Right atrium auricular region (tissue), 2 donors: ENCODE measurements at regions not wholly inside any gene's neighbourhood (a gene's known extent, or its start where the extent isn't known, plus 50 kb on each side); places are given as distances from the start of the nearest gene placed in this dataset.
A peak's percentile ranks its signal among the peaks of the same experiment; 100 is the strongest.

Experiments used
- DNase-seq: peaks from one replicate; pipeline ENCODE4 v3.0.0-alpha.2; 2019; ENCODE audit warnings: low spot score
- H3K27ac ChIP-seq, 2 donors: fragments of 200-600 bp; sonication (generic); 1 replicate in 1 of 2; 2 replicates in 1 of 2; pipeline ENCODE4 v1.5.1; 2016 to 2019
- H3K27me3 ChIP-seq, 2 donors: fragments of 200-600 bp; sonication (generic); one replicate each; pipeline versions ENCODE4 v1.5.1 to v1.6.0; 2017 to 2019
- H3K36me3 ChIP-seq: fragments of 200-600 bp; sonication (generic); one replicate; pipeline ENCODE4 v1.5.1; 2016
- H3K4me1 ChIP-seq, 2 donors: fragments of 200-600 bp; sonication (generic); one replicate each; pipeline versions ENCODE4 v1.5.1 to v1.6.0; 2017 to 2019
- H3K4me3 ChIP-seq, 2 donors: fragments of 200-600 bp; sonication (generic); 1 replicate in 1 of 2; 2 replicates in 1 of 2; pipeline ENCODE4 v1.5.1; 2017 to 2019; ENCODE audit warnings: mild to moderate bottlenecking in 1 of 2, moderate library complexity in 1 of 2
- H3K9me3 ChIP-seq, 2 donors: fragments of 200-600 bp; sonication (generic); one replicate each; pipeline ENCODE4 v1.5.1; 2019
- TF ChIP-seq, protein P1 (sequence below), 2 donors: fragments of 200-600 bp; sonication (generic); IDR thresholded peaks; one replicate each; pipeline ENCODE4 v1.5.1; 2019; ENCODE audit warnings: antibody characterized with exemption in 2 of 2

DNA sequence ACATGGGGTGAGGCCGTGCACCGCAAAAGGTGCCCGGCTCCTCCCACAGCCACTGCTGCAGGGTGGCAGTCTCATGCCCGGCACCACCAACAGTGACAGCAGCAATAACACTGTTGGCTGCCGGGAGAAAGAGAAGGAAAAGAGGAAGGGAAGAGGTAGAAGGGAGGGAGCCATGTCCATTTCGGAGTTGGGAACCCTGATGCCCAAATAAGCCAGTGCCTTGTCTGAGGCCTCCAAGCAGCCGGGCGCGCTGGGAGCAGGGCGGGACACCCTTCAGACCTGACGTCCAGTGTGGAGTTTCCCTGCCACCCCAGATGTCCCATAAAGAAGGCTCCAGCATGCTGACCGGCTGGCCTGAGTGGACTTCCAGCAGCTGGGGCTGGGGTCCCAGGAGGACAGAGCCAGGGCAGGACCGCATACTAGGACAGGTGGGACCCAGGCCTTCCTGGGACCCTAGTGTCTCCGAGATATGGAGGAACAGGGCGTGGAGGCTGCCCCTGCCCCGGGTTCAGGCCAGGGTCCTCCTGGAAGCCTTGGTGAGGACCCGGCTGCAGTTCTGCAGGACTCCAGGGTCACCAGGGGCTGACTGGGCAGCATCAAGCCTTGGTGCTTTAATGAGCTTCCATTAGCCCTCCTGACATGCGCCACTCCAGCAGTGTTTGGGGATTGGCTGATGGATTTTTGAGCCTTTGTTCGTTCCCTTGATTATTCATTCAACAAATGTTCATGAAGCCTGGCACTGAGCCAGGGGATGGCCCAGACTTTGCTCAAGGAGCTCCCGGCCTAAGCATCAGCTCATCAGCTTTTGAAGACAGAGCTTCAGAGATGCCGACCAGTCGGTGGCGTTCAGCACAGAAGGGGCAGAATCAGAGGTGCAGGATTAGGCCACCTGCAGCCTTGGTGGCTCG is 223.6 kb upstream of the CIBAR2 start:
- Histone ChIP-seq H3K36me3 (no peaks in the 10 kb centered on the region), H3K9me3 (no peaks in the 10 kb centered on the region), H3K4me1 (peaks cover 0 to 25% of the 10 kb centered on the region in 2 donors), H3K4me3 (peak overlapping the region in 1 of 2 donors; percentile 21), H3K27ac (peak overlapping the region; percentile 64 to 77), H3K27me3 (no peaks in the 10 kb centered on the region)
- no peak for DNase-seq
- TF ChIP-seq, protein P1, sequence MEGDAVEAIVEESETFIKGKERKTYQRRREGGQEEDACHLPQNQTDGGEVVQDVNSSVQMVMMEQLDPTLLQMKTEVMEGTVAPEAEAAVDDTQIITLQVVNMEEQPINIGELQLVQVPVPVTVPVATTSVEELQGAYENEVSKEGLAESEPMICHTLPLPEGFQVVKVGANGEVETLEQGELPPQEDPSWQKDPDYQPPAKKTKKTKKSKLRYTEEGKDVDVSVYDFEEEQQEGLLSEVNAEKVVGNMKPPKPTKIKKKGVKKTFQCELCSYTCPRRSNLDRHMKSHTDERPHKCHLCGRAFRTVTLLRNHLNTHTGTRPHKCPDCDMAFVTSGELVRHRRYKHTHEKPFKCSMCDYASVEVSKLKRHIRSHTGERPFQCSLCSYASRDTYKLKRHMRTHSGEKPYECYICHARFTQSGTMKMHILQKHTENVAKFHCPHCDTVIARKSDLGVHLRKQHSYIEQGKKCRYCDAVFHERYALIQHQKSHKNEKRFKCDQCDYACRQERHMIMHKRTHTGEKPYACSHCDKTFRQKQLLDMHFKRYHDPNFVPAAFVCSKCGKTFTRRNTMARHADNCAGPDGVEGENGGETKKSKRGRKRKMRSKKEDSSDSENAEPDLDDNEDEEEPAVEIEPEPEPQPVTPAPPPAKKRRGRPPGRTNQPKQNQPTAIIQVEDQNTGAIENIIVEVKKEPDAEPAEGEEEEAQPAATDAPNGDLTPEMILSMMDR (IDR thresholded peaks at IDR 0.05) = no peak

DNA sequence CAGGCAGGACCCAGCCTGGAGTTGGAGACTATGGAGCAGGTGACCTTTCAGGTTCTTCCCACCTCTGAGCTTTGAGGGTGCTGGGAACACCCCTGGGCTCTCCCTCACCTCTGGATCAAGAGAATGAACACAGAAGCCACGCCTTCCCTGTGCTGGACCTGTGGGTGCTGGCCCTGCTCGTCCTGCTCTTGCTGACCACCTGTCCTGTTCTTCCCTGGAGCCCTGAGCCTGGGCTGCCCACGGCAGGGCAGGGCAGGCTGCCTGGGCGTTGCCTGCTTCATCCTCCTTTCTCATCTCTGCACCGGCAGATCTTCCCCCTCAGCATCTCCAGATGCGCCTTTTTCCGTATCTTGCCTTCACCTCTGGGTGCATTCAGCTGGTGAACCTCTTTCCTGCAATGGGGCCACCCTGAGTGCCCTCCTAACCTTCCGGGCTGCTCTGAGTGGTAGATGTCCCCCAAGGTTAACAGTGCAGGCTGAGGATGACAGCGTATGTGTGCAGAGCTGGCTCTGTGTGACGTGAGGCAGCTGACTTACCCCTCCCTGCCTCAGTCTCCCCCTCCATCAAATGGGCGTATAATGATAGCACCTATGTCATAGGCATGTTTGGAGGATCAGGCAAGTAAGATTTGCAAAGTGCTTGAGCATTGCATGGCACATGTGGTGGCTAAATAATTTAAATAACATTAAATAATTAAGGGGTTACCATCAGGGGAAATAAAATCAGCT is 225.8 kb upstream of the CIBAR2 start:
- peaks cover 0 to 33% of the 10 kb centered on the region in 2 donors for H3K4me1 ChIP-seq
- no peak overlapping the region for H3K4me3 ChIP-seq
- DNase-seq = no peak
- no peaks in the 10 kb centered on the region for H3K27me3 ChIP-seq
- no peak overlapping the region for H3K27ac ChIP-seq
- H3K36me3 ChIP-seq = no peaks in the 10 kb centered on the region
- TF ChIP-seq, protein P1 (IDR thresholded peaks at IDR 0.05) = no peak
- no peaks in the 10 kb centered on the region for H3K9me3 ChIP-seq

DNA sequence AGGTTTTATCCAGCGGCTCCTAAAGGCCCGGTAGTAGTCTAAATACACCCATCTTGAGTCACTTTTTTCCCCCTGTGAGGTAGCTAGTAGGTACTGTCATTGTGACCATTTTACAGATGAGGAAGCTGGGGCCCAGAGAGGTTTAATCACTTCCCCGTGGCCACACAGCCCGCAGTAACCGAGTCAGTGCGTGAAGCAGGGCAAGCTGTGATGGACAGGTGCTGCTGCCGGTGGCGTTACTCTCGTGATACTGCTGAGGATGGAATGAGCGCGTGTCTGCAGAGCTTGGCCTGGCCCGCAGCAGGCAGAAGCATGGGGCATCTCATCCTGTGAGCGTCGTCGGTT is 226.3 kb upstream of the CIBAR2 start:
- H3K4me3 ChIP-seq = no peak overlapping the region
- no peaks in the 10 kb centered on the region for H3K36me3 ChIP-seq
- peaks cover 0 to 34% of the 10 kb centered on the region in 2 donors for H3K4me1 ChIP-seq
- no peaks in the 10 kb centered on the region for H3K27me3 ChIP-seq
- H3K9me3 ChIP-seq = no peaks in the 10 kb centered on the region
- no peak overlapping the region for H3K27ac ChIP-seq
- no peak for DNase-seq
- TF ChIP-seq, protein P1 (IDR thresholded peaks at IDR 0.05) = no peak

DNA sequence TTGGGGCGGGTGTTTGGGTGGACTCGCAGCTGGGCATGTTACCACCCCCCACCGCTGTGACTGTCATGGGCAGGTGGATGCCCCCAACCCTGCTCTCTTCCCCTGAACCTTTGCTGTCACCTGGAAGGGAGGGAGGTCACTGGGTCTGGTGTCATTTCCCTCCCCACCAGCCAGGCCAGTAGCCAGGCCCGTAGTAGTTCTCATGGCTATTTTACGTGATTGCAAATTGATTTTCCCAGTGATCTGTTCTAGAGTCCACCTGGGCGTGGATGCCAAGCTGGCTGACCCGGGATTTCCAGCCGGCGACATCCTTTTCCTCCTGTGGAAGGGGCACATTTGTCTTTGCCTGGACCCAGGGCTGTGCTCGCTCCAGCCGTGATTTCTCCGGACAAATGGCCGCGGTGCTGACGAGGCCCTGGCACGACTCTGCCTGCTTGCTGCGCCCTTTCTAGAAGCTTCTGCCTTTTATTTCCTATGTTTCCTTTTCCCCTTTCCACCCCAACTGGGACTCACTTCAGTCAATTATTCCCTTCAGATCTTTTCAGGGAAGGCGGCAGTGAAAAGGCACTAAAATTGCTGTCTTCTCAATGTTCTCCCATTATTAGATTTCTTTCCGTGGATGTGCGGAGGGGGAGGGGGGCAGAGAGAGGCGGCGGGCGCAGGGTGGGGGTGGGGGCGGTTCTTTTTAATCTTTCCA is 226.9 kb upstream of the CIBAR2 start:
- TF ChIP-seq, protein P1 (IDR thresholded peaks at IDR 0.05) = no peak
- DNase-seq = no peak

DNA sequence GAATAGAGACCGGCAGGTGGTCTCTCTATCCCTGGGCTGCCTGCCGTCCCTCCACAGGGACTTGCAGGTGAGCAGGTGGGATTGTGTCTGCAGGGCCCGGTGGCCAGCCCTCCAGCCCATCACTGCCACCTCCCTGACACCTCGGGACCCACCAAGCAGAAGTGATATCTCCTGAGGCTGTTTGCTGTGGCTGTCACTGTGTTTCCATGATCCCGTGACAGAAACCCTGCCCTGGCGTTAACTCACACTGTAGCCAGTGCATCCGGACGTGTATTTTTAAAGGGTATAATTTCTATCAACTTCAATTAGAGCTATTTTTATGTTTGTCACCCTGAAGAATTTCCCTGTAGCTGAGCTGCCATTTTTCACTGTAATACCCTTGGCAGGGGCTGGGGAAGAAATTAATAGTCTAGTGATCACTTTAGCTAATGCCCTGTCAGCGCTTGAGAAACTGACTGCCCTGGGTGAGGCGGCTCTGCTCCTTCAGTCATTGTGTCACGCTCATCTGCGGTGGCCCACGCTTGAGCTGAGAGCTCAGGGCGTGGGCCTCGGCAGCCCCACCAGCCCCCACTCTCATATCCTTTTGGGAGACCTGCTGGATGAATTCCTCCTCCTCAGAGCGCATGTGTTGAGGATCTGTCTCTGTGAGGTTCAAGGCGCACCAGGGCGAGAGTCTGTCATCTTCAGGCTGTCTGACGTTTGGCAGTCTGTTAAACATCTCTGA is 229.9 kb upstream of the CIBAR2 start:
- Histone ChIP-seq H3K9me3 (no peaks in the 10 kb centered on the region), H3K4me1 (peaks cover 0 to 11% of the 10 kb centered on the region in 2 donors), H3K4me3 (no peak overlapping the region), H3K27me3 (no peaks in the 10 kb centered on the region), H3K27ac (peak overlapping the region; percentile 29 to 50), H3K36me3 (no peaks in the 10 kb centered on the region)
- TF ChIP-seq, protein P1 (IDR thresholded peaks at IDR 0.05) = no peak
- no peak for DNase-seq

More for the DNA sequence above, 226.9 kb upstream of the CIBAR2 start:
- Histone ChIP-seq H3K27me3 (no peaks in the 10 kb centered on the region), H3K27ac (no peak overlapping the region), H3K4me3 (no peak overlapping the region), H3K36me3 (no peaks in the 10 kb centered on the region), H3K9me3 (no peaks in the 10 kb centered on the region), H3K4me1 (peaks cover 0 to 30% of the 10 kb centered on the region in 2 donors)
